GM23338 (cell line): ENCODE measurements at regions not wholly inside any gene's neighbourhood (a gene's known extent, or its start where the extent isn't known, plus 50 kb on each side); places are given as distances from the start of the nearest gene placed in this dataset.

ENCODE experiments used
- ATAC-seq: fragments of 200-7000 bp; cut with Tn5 transposase; 3 replicates; pipeline ENCODE4 v1.9.1; 2020
- DNase-seq: peaks from one replicate; pipeline ENCODE4 v3.0.0-alpha.2; 2015; ENCODE audit warnings: low spot score
- H2AFZ ChIP-seq: fragments of 200-600 bp; sonication (generic); 2 replicates; pipeline ENCODE4 v1.8.0; 2016; ENCODE audit warnings: antibody characterized with exemption, mild to moderate bottlenecking, moderate library complexity
- H3F3A ChIP-seq: fragments of 200-600 bp; sonication (generic); replicated peaks from 2 replicates; pipeline ENCODE4 v1.8.0; 2017; ENCODE audit warnings: antibody characterized with exemption, mixed run types, low read depth
- H3K27ac ChIP-seq: fragments of 200-600 bp; sonication (generic); 2 replicates; pipeline ENCODE4 v1.6.1; 2016; ENCODE audit warnings: low read depth
- H3K27me3 ChIP-seq: fragments of 200-600 bp; sonication (generic); 2 replicates; pipeline ENCODE4 v1.8.0; 2016; ENCODE audit warnings: mild to moderate bottlenecking, mixed run types, moderate library complexity; ENCODE audit not compliant: insufficient read depth
- H3K36me3 ChIP-seq: fragments of 200-600 bp; sonication (generic); 2 replicates; pipeline ENCODE4 v1.8.0; 2016; ENCODE audit warnings: mild to moderate bottlenecking; ENCODE audit not compliant: insufficient read depth
- H3K4me1 ChIP-seq: fragments of 200-600 bp; sonication (generic); 2 replicates; pipeline ENCODE4 v1.8.0; 2016; ENCODE audit warnings: mild to moderate bottlenecking, moderate library complexity; ENCODE audit not compliant: insufficient read depth
- H3K4me2 ChIP-seq: fragments of 200-600 bp; sonication (generic); 2 replicates; pipeline ENCODE4 v1.7.1; 2017; ENCODE audit warnings: mixed run types
- H3K4me3 ChIP-seq: fragments of 200-600 bp; sonication (generic); 2 replicates; pipeline ENCODE4 v1.6.1; 2016; ENCODE audit warnings: mixed run types
- H3K79me2 ChIP-seq: fragments of 200-600 bp; sonication (generic); replicated peaks from 2 replicates; pipeline ENCODE4 v1.8.0; 2017; ENCODE audit warnings: mild to moderate bottlenecking; ENCODE audit not compliant: insufficient read depth
- H3K9me2 ChIP-seq: fragments of 200-600 bp; sonication (generic); 2 replicates; pipeline ENCODE4 v1.8.0; 2017; ENCODE audit not compliant: insufficient read depth
- H4K20me1 ChIP-seq: fragments of 200-600 bp; sonication (generic); replicated peaks from 2 replicates; pipeline ENCODE4 v1.8.0; 2017; ENCODE audit warnings: mild to moderate bottlenecking; ENCODE audit not compliant: insufficient read depth
- H3K27ac Mint-ChIP-seq: 2 replicates; pipeline ENCODE4 v1.8.0; 2020; ENCODE audit warnings: inconsistent platforms, mild to moderate bottlenecking, moderate library complexity, mixed read lengths
- H3K27me3 Mint-ChIP-seq: 3 replicates; pipeline ENCODE4 v1.8.0; 2022; ENCODE audit warnings: low read depth, mild to moderate bottlenecking, moderate library complexity, mixed read lengths, inconsistent platforms; ENCODE audit not compliant: insufficient read depth, poor library complexity
- H3K36me3 Mint-ChIP-seq: 3 replicates; pipeline ENCODE4 v1.8.0; 2021; ENCODE audit warnings: low read depth, mild to moderate bottlenecking, inconsistent platforms, moderate library complexity, mixed read lengths
- H3K4me1 Mint-ChIP-seq: 3 replicates; pipeline ENCODE4 v1.8.0; 2020; ENCODE audit warnings: mild to moderate bottlenecking, inconsistent platforms, mixed read lengths
- H3K4me3 Mint-ChIP-seq: 3 replicates; pipeline ENCODE4 v1.8.0; 2021; ENCODE audit warnings: moderate library complexity, mild to moderate bottlenecking, inconsistent platforms, mixed read lengths
- H3K9me3 Mint-ChIP-seq: 3 replicates; pipeline ENCODE4 v1.8.0; 2020; ENCODE audit warnings: moderate library complexity, mild to moderate bottlenecking, inconsistent platforms, mixed read lengths
- CREB1 ChIP-seq: fragments of 250-450 bp; sonication (Bioruptor Pico); IDR thresholded peaks from 2 replicates; pipeline ENCODE4 v1.5.0; 2020; ENCODE audit warnings: low read depth, mild to moderate bottlenecking, moderate library complexity
- CTCF ChIP-seq, 2 experiments: fragments of 200-600 bp in 1 of 2; sonication (generic) in 1 of 2; conservative IDR thresholded peaks; 2 replicates each; pipeline versions ENCODE4 v1.5.1 to v1.6.1; 2016 to 2017; ENCODE audit warnings: antibody characterized with exemption in 2 of 2, low read depth in 2 of 2, mild to moderate bottlenecking in 2 of 2, moderate library complexity in 1 of 2
- ETS1 ChIP-seq: IDR thresholded peaks from 2 replicates; pipeline ENCODE4 v1.6.1; 2016; ENCODE audit warnings: antibody characterized with exemption
- EZH2 ChIP-seq: fragments of 200-600 bp; sonication (generic); IDR thresholded peaks from one replicate; pipeline ENCODE4 v1.8.0; 2017; ENCODE audit warnings: antibody characterized with exemption, mild to moderate bottlenecking, low read depth; ENCODE audit not compliant: unreplicated experiment
- EZH2phosphoT487 ChIP-seq: fragments of 200-600 bp; sonication (generic); IDR thresholded peaks from one replicate; pipeline ENCODE4 v1.8.1; 2018; ENCODE audit warnings: antibody characterized with exemption; ENCODE audit not compliant: unreplicated experiment
- JUNB ChIP-seq: IDR thresholded peaks from one replicate; pipeline ENCODE4 v1.6.1; 2016; ENCODE audit warnings: antibody characterized with exemption; ENCODE audit not compliant: unreplicated experiment
- NANOG ChIP-seq: IDR thresholded peaks from 2 replicates; pipeline ENCODE4 v1.6.1; 2016; ENCODE audit warnings: antibody characterized with exemption, borderline replicate concordance
- POLR2AphosphoS5 ChIP-seq: IDR thresholded peaks from 2 replicates; pipeline ENCODE4 v1.6.1; 2016; ENCODE audit warnings: antibody characterized with exemption, low read depth
- REST ChIP-seq: IDR thresholded peaks from one replicate; pipeline ENCODE4 v1.6.1; 2018; ENCODE audit warnings: antibody characterized with exemption; ENCODE audit not compliant: unreplicated experiment
- STAT1 ChIP-seq: IDR thresholded peaks from one replicate; pipeline ENCODE4 v1.6.1; 2016; ENCODE audit warnings: antibody characterized with exemption; ENCODE audit not compliant: unreplicated experiment
- ZNF114 ChIP-seq: fragments of 250-450 bp; sonication (Bioruptor Pico); IDR thresholded peaks from 2 replicates; pipeline ENCODE4 v1.5.0; 2020; ENCODE audit warnings: mild to moderate bottlenecking, moderate library complexity
- ZNF331 ChIP-seq: fragments of 250-450 bp; sonication (Bioruptor Pico); IDR thresholded peaks from 2 replicates; pipeline ENCODE4 v1.5.0; 2020; ENCODE audit warnings: low read depth, mild to moderate bottlenecking, moderate library complexity
- ZNF462 ChIP-seq: fragments of 250-450 bp; sonication (Bioruptor Pico); IDR thresholded peaks from 2 replicates; pipeline ENCODE4 v1.5.0; 2020; ENCODE audit warnings: mild to moderate bottlenecking, moderate library complexity

- peaks cover 4% of the 10 kb centered on the region; the same call in 2 of the 3 replicates for H3K36me3 Mint-ChIP-seq
- H3K27ac Mint-ChIP-seq = no peak overlapping the region
- no peak for DNase-seq
- no peak overlapping the region for H2AFZ ChIP-seq
- no peaks in the 10 kb centered on the region for H3K79me2 ChIP-seq
- H4K20me1 ChIP-seq = no peaks in the 10 kb centered on the region
- H3K9me3 Mint-ChIP-seq = peaks cover 13% of the 10 kb centered on the region; the same call in 1 of the 3 replicates
- no peak overlapping the region for H3K4me3 ChIP-seq
- H3K27me3 Mint-ChIP-seq = no peaks in the 10 kb centered on the region
- no peaks in the 10 kb centered on the region for H3F3A ChIP-seq
- TF ChIP-seq CREB1 (CRISPR knock-in tag) (no peak), EZH2 (no peak), EZH2phosphoT487 (no peak), JUNB (no peak), ZNF462 (CRISPR knock-in tag) (no peak), ZNF331 (CRISPR knock-in tag) (no peak), STAT1 (no peak), REST (no peak), ETS1 (no peak), ZNF114 (CRISPR knock-in tag) (no peak), CTCF (conservative IDR thresholded peaks at IDR 0.05; ENCODE audit: low read depth in 2 of 2) (no peak), POLR2AphosphoS5 (no peak), NANOG (no peak)
- no peaks in the 10 kb centered on the region for H3K36me3 ChIP-seq
- no peak overlapping the region for H3K4me3 Mint-ChIP-seq
- H3K4me1 Mint-ChIP-seq = no peaks in the 10 kb centered on the region
- no peak for ATAC-seq
- H3K4me2 ChIP-seq = no peak overlapping the region
- H3K27me3 ChIP-seq = no peaks in the 10 kb centered on the region
- H3K4me1 ChIP-seq = no peaks in the 10 kb centered on the region
- no peak overlapping the region for H3K27ac ChIP-seq
- no peaks in the 10 kb centered on the region; the same call in 1 of the 2 replicates for H3K9me2 ChIP-seq
Measured at GRCh38 chr18:43651057-43651456, 373.8 kb upstream of the SYT4 start.
